ENCODE measurements at regions not wholly inside any gene's neighbourhood (a gene's known extent, or its start where the extent isn't known, plus 50 kb on each side); places are given as distances from the start of the nearest gene placed in this dataset.
"Not testable (repeated sequence)": the region's sequence is repeated elsewhere in the genome, so short reads cannot be mapped to it uniquely, and the experiment has no call there.

- no peak for DNase-seq (ENCODE audit: low spot score)
Measured at GRCh38 chr12:123061441-123062205, 81.1 kb downstream of the ARL6IP4 start.

GRCh38 chr12:123059500-123059899 lies 79.0 kb downstream of the ARL6IP4 start:
- no peak for DNase-seq (ENCODE audit: low spot score)

DNA sequence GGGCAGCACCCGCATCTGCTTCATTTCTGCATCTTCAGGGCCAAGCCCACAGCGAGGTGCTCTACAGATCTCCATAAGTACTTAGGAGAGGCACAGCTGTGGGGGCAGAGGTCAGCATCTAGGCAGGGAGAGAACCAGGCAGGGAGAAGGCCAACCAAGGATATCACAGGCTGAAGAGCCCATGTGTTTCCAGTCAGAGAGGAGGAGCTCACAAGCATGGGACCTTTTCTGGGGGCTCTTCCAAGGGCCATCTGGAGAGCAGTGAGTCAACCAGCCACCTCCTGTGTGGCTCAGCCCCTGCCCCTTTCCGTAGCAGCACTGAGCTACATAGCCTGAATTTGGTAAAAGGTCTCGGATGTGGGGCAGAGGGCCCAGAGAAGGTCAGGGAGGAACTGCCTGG lies 78.5 kb downstream of the ARL6IP4 start:
- DNase-seq (ENCODE audit: low spot score), result no peak

- DNase-seq (ENCODE audit: low spot score), result no peak
Measured at GRCh38 chr12:123058481-123058880, 78.0 kb downstream of the ARL6IP4 start.

GRCh38 chr12:123057513-123058265 lies 77.2 kb downstream of the ARL6IP4 start:
- DNase-seq (ENCODE audit: low spot score), result no peak

- no peak for DNase-seq (ENCODE audit: low spot score)
Measured at GRCh38 chr12:123056709-123057108, 76.2 kb downstream of the ARL6IP4 start.

GRCh38 chr12:123056053-123056452 lies 75.6 kb downstream of the ARL6IP4 start:
- DNase-seq (ENCODE audit: low spot score), result peak; percentile 49

DNA sequence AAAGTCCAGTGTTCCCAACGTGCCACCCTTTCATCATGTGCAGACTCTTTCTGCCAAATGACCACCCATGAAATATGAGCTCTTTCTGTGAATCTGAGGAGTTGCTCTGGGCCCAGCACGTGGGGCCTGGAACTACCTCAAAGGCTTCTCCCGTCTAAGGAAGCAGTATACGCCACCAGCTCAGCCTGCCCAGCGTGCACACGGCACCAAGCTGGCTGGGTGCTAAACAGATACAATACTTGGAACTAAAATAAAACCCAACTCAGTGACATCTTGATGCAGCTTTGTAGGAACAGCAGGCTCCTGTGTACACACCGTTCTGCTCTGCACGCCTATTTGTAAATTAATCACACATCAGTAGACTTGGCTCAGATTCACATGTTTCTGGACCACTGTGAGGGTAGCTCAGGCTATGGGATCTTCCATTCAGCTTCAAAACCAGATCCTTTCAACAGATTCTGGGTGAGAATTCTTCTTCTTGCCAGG lies 74.8 kb downstream of the ARL6IP4 start:
- no peak for DNase-seq (ENCODE audit: low spot score)

GRCh38 chr12:123054371-123054770 lies 73.9 kb downstream of the ARL6IP4 start:
- no peak for DNase-seq (ENCODE audit: low spot score)

DNA sequence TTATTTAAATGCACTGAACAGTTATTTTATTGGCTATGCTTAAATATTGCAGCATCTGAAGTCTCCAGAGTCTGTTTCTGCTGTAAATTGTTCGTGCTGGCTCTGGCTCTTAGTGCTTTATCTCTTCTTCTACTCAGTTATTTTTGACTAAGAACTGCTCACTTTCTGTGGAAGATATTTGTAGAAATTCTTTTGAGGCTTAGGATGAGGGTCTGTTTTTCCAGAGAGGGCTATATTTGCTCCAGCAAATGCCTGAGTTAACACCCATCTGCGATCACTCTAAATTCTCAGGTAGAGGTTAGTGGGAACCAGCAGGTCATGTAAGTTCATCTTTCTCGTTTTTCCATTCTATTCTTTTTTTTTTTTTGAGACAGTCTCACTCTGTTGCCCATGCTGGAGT lies 71.1 kb downstream of the ARL6IP4 start:
- DNase-seq (ENCODE audit: low spot score), result no peak

GRCh38 chr12:123050913-123051312 lies 70.4 kb downstream of the ARL6IP4 start:
- no peak for DNase-seq (ENCODE audit: low spot score)

DNA sequence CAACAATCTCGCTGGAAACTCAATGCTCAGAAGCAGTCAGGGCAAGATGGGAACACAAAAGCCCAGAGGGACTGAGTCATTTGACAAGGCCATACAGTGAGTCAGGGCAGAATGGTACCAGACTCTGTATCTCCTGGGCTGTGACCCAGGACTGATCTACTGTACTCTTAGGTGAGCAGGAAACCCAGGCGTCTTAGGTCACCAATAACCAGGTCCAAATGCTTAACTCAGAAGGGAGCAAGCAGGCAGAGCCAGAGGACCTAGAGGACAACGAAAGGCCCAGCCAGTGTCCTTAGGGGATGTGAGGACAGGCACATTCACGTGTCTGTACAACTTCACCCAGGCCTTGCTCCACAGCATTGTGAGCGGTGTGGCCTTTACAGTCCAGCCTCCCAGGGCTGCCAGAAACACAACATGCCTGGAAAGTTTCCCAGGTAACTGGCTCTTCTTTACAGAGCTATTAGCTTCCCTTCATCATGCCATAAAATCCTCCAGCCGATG lies 69.9 kb downstream of the ARL6IP4 start:
- peak; percentile 68 for DNase-seq (ENCODE audit: low spot score)

DNA sequence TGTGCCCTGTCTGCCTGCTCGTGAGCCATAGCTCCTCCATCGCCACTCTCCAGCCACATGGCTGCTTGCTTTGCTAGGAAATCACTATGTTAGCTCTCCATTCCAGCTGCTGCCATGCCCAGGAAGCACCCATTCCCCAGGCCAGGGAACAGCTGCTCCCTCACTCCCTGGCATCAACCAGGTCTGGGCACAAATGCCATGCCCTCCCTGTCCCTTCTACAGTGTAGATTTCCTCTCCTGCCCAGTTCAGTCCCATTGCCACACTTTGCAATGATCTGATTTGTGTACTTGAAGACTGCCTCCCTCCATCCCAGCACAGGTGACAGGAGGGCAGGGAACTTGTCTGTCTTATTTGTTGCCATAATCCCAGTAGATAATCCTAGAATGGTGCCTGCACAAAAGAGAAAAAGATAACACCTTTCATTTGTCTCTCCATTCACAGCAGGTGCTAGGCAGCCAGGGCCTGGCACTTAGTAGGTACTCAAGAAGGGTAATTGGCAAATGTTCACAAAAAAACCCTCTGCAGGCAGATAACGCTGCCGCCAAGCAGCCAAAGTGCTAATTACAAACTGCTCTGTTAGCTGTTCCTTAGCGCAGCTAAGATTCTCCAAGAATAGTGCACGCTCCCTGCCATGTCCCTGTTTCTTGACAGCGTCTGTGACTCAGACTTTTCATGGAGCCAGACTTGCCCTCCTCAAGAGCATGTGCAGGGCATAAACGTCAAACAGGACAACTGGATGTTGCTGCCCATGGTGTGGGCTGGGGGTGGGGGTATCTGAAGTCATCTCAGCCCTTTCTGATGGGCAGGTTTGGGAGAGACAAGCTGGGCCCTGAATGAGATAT lies 69.1 kb downstream of the ARL6IP4 start:
- DNase-seq (ENCODE audit: low spot score), result no peak

- not testable (repeated sequence) for DNase-seq (ENCODE audit: low spot score)
Measured at GRCh38 chr12:123047892-123048291, 67.4 kb downstream of the ARL6IP4 start.

- no peak for DNase-seq (ENCODE audit: low spot score)
Measured at GRCh38 chr12:123047289-123047688, 66.8 kb downstream of the ARL6IP4 start.

- DNase-seq (ENCODE audit: low spot score), result no peak
Measured at GRCh38 chr12:123046431-123046830, 66.0 kb downstream of the ARL6IP4 start.

DNA sequence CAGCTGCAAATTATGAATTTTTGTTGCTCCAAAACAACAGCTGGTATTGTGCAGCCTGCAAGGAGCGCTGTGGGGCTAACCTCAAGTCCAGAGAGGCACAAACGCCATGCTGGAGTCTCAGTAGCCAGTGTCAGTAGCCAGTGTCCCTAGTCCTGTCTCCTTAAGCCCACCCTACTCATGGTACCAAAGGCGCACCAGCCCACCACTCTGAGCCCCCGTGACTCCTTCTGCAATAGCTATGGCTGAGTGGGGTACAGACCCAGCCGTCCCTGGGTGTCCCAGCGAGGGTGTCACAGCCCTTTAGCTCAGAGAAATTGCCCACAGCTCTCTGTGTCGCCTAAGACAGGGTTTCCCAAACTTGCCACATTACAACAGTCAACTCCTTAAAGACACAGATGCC lies 65.2 kb downstream of the ARL6IP4 start:
- no peak for DNase-seq (ENCODE audit: low spot score)

- no peak for DNase-seq (ENCODE audit: low spot score)
Measured at GRCh38 chr12:123044351-123044750, 63.9 kb downstream of the ARL6IP4 start.

DNA sequence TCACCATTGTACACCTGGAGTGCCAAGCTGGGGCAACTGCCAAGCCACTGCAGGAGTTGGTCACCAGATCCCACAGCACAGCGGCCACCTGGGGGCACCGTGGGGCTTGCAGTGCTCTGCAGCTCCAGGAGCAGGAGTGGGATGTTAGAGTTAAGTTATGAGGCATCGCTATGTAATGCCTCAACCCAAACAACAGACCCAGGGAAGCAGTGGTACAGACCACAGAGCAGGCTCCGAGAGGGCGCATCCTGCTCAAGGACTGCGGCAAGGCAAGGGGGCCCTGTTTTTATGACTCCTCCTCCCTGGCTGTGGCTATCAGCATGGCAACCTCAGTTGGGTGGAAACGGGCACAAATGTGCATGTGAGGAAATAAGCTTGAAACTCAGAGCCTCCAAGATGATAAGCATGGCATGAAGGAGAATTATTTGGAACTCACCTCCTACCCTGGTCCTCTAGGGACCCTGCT lies 63.1 kb downstream of the ARL6IP4 start:
- DNase-seq (ENCODE audit: low spot score), result peak; percentile 93

DNA sequence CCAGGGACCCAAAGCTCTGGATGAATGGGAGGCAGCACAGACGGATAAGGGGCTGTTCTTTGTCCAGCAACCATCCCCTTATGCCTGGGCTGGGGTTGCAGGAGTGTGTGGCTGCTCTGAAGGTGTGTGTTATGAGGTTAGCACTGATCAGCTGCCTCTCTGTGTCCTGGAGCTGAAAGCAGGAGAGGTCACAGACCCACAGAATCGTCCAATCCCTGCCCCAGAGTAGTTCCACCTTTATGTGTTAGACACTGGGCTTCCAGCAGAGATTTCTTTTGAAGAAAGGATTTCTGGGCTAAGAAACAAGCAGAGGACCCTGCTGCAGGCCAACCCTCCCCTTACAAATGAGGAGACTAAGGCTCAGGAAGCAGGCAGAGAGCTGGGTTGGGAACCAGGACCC lies 62.4 kb downstream of the ARL6IP4 start:
- DNase-seq (ENCODE audit: low spot score), result no peak

GRCh38 chr12:123041811-123042655 lies 61.6 kb downstream of the ARL6IP4 start:
- peak; percentile 86 for DNase-seq (ENCODE audit: low spot score)
